ENCODE measurements at regions not wholly inside any gene's neighbourhood (a gene's known extent, or its start where the extent isn't known, plus 50 kb on each side); places are given as distances from the start of the nearest gene placed in this dataset.

DNA sequence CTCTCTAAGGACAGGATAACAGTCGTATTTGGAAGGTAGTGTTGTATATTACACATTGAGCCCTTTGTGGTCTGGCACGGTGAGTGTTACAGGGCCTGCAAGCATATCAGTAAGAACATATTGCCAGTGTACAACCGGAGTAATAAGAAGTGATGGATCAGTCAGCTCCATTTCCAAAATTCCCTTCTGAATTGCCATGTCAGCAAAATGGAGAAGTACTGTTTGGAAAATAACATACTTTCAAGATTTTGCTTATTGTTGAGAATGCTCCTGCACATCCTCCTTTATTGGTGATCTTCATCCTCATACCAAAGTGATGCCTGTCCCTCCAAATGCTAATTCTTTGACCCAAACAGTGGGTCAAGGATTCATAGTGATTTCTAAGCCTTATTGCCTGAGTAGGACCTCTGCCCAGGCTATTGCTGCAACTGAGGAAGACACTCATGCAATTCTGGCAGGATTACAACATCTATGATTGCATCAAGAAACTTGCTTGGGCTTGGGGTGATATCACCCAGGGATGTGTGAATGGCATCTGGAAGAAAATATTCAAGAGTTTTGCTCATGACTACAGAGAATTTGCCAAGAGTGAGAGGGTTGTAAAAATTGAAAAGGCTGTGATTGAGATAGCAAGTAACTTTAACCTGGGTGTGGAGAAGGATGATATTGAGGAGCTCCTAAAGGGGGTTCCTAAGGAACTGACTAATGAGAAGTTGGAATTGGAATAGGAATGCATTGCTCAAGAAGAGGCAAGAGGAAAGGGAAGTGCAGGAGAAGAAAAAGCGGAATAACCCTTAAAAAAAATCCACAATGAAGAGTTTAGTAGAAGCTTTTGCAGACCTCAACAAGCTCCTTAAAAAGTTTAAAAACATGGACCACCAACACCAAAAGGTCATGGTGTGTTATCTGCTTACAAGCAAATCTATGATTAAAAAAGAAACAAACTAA is 452.2 kb upstream of the SORCS1 start:
- TF ChIP-seq, protein P1, sequence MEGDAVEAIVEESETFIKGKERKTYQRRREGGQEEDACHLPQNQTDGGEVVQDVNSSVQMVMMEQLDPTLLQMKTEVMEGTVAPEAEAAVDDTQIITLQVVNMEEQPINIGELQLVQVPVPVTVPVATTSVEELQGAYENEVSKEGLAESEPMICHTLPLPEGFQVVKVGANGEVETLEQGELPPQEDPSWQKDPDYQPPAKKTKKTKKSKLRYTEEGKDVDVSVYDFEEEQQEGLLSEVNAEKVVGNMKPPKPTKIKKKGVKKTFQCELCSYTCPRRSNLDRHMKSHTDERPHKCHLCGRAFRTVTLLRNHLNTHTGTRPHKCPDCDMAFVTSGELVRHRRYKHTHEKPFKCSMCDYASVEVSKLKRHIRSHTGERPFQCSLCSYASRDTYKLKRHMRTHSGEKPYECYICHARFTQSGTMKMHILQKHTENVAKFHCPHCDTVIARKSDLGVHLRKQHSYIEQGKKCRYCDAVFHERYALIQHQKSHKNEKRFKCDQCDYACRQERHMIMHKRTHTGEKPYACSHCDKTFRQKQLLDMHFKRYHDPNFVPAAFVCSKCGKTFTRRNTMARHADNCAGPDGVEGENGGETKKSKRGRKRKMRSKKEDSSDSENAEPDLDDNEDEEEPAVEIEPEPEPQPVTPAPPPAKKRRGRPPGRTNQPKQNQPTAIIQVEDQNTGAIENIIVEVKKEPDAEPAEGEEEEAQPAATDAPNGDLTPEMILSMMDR (IDR thresholded peaks at IDR 0.05) = no peak
- TF ChIP-seq, protein P2, sequence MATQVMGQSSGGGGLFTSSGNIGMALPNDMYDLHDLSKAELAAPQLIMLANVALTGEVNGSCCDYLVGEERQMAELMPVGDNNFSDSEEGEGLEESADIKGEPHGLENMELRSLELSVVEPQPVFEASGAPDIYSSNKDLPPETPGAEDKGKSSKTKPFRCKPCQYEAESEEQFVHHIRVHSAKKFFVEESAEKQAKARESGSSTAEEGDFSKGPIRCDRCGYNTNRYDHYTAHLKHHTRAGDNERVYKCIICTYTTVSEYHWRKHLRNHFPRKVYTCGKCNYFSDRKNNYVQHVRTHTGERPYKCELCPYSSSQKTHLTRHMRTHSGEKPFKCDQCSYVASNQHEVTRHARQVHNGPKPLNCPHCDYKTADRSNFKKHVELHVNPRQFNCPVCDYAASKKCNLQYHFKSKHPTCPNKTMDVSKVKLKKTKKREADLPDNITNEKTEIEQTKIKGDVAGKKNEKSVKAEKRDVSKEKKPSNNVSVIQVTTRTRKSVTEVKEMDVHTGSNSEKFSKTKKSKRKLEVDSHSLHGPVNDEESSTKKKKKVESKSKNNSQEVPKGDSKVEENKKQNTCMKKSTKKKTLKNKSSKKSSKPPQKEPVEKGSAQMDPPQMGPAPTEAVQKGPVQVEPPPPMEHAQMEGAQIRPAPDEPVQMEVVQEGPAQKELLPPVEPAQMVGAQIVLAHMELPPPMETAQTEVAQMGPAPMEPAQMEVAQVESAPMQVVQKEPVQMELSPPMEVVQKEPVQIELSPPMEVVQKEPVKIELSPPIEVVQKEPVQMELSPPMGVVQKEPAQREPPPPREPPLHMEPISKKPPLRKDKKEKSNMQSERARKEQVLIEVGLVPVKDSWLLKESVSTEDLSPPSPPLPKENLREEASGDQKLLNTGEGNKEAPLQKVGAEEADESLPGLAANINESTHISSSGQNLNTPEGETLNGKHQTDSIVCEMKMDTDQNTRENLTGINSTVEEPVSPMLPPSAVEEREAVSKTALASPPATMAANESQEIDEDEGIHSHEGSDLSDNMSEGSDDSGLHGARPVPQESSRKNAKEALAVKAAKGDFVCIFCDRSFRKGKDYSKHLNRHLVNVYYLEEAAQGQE (IDR thresholded peaks at IDR 0.05; ENCODE audit: insufficient read depth in 1 of 2, low read depth in 2 of 2, low read length in 1 of 2) = no peak
- no peak for TF ChIP-seq TCF7L2 (IDR thresholded peaks at IDR 0.05; ENCODE audit: low read depth, low read length)
- no peak for TF ChIP-seq POLR2AphosphoS5 (IDR thresholded peaks at IDR 0.05; ENCODE audit: low read depth, low read length)
- no peak for TF ChIP-seq SIN3A (IDR thresholded peaks at IDR 0.05; ENCODE audit: borderline replicate concordance, insufficient read depth, low read depth, low read length)
- Histone ChIP-seq H3K4me1 (ENCODE audit: control insufficient read depth, insufficient read depth, low read length) (no peaks in the 10 kb centered on the region), H3K4me3 (ENCODE audit: low read depth in 2 of 2, low read length in 2 of 2) (no peak overlapping the region), H3K27me3 (ENCODE audit: control insufficient read depth, insufficient read depth, low read length) (no peaks in the 10 kb centered on the region), H3K27ac (ENCODE audit: low read length) (no peak overlapping the region), H3K36me3 (ENCODE audit: control insufficient read depth, insufficient read depth, low read length) (no peaks in the 10 kb centered on the region), H3K9me3 (ENCODE audit: control insufficient read depth, insufficient read depth, low read depth, low read length) (no peaks in the 10 kb centered on the region)
- DNase-seq (ENCODE audit: low read depth, low spot score) (no peak), ATAC-seq (no peak)
- in situ Hi-C loops (cut with HindIII; ENCODE audit: low pct_unique_long_range_greater_than_20kb, low sequenced_read_pairs) = no loop called here
- CTCF ChIA-PET = no interaction called here
- intact Hi-C loops (cut with micrococcal nuclease; ENCODE audit: unreplicated experiment) = no loop called here
- POLR2A ChIA-PET = interaction anchor here (0.7 kb wide), 1 partner anchor 91 kb away, joined by 3 read pairs; no protein-coding TSS in a partner anchor
- no TSS peak for BruUV-seq (replicated peaks)

DNA sequence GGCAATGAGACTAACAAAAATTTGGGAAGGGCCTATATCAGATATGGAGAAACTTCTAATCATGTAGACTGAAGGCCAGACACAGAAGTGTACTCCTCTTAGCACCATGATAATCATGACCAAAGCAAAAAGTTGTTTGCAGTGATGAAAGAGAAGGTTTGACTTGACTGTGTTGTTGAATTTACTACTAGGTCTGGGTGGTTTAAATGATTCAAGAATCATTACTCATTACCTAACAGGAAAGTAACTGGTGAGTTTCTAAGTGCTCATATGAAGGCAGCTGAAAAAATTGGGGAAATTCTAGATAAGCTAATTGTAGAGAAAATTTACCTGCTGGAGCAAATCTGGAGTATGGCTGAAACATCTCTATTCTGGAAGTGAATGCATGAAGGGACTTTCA is 451.5 kb upstream of the SORCS1 start:
- POLR2A ChIA-PET = no interaction called here
- CTCF ChIA-PET = no interaction called here
- BruUV-seq (replicated peaks) = no TSS peak
- TF ChIP-seq, protein P1 (IDR thresholded peaks at IDR 0.05) = no peak
- TF ChIP-seq, protein P2 (IDR thresholded peaks at IDR 0.05; ENCODE audit: insufficient read depth in 1 of 2, low read depth in 2 of 2, low read length in 1 of 2) = no peak
- TF ChIP-seq TCF7L2 (IDR thresholded peaks at IDR 0.05; ENCODE audit: low read depth, low read length) = no peak
- no peak for TF ChIP-seq SIN3A (IDR thresholded peaks at IDR 0.05; ENCODE audit: borderline replicate concordance, insufficient read depth, low read depth, low read length)
- no peak for TF ChIP-seq POLR2AphosphoS5 (IDR thresholded peaks at IDR 0.05; ENCODE audit: low read depth, low read length)
- ATAC-seq (no peak), DNase-seq (ENCODE audit: low read depth, low spot score) (no peak)
- no peak overlapping the region for H3K4me3 ChIP-seq (ENCODE audit: low read depth in 2 of 2, low read length in 2 of 2)
- H3K9me3 ChIP-seq (ENCODE audit: control insufficient read depth, insufficient read depth, low read depth, low read length) = no peaks in the 10 kb centered on the region
- in situ Hi-C loops (cut with HindIII; ENCODE audit: low pct_unique_long_range_greater_than_20kb, low sequenced_read_pairs) (no loop called here), intact Hi-C loops (cut with micrococcal nuclease; ENCODE audit: unreplicated experiment) (no loop called here)
- H3K36me3 ChIP-seq (ENCODE audit: control insufficient read depth, insufficient read depth, low read length) = no peaks in the 10 kb centered on the region
- no peaks in the 10 kb centered on the region for H3K27me3 ChIP-seq (ENCODE audit: control insufficient read depth, insufficient read depth, low read length)
- H3K27ac ChIP-seq (ENCODE audit: low read length) = no peak overlapping the region
- no peaks in the 10 kb centered on the region for H3K4me1 ChIP-seq (ENCODE audit: control insufficient read depth, insufficient read depth, low read length)

Data from Panc1 (cell line).